WTC11 (cell line): ENCODE measurements at regions not wholly inside any gene's neighbourhood (a gene's known extent, or its start where the extent isn't known, plus 50 kb on each side); places are given as distances from the start of the nearest gene placed in this dataset.

Experiments
- ATAC-seq: fragments of 200-7000 bp; cut with Tn5 transposase; 2 replicates; pipeline ENCODE4 v1.10.0; 2021; ENCODE audit warnings: mild to moderate bottlenecking, moderate library complexity
- CTCF ChIA-PET: fragments of 300-600 bp; sonication (Branson Sonifier 250); formaldehyde crosslinking; loops from one replicate; lab custom pipeline; 2021; ENCODE audit warnings: antibody characterized with exemption; lab: Charles Lee
- POLR2A ChIA-PET: fragments of 350-600 bp; sonication (Branson Sonifier 250); formaldehyde crosslinking; loops from one replicate; lab custom pipeline; 2021; ENCODE audit warnings: antibody characterized with exemption; lab: Charles Lee
- DNase-seq: peaks from one replicate; pipeline ENCODE4 v3.0.0; 2021; ENCODE audit warnings: low spot score
- H3K27ac Mint-ChIP-seq: 2 replicates; pipeline ENCODE4 v1.8.0; 2021; ENCODE audit warnings: mixed read lengths
- H3K27me3 Mint-ChIP-seq: 2 replicates; pipeline ENCODE4 v1.8.0; 2021; ENCODE audit warnings: low read depth, mild to moderate bottlenecking, moderate library complexity, mixed read lengths
- H3K36me3 Mint-ChIP-seq: 2 replicates; pipeline ENCODE4 v1.8.0; 2021; ENCODE audit warnings: mixed read lengths
- H3K4me1 Mint-ChIP-seq: 2 replicates; pipeline ENCODE4 v1.8.0; 2022; ENCODE audit warnings: mixed read lengths
- H3K4me3 Mint-ChIP-seq: 2 replicates; pipeline ENCODE4 v1.8.0; 2021; ENCODE audit warnings: mild to moderate bottlenecking, moderate library complexity, mixed read lengths
- H3K9me3 Mint-ChIP-seq: 2 replicates; pipeline ENCODE4 v1.8.0; 2021; ENCODE audit warnings: mixed read lengths
- CBFB ChIP-seq: sonication (generic); formaldehyde crosslinking; IDR thresholded peaks from 2 replicates; pipeline ENCODE4 v1.8.1; 2022; ENCODE audit warnings: mild to moderate bottlenecking, low read depth, missing genetic modification reagents
- CREM ChIP-seq: sonication (generic); formaldehyde crosslinking; IDR thresholded peaks from 2 replicates; pipeline ENCODE4 v1.8.1; 2022; ENCODE audit warnings: mild to moderate bottlenecking, missing genetic modification reagents, moderate library complexity
- ESRRA ChIP-seq: sonication (generic); formaldehyde crosslinking; IDR thresholded peaks from 2 replicates; pipeline ENCODE4 v1.8.1; 2022; ENCODE audit warnings: mild to moderate bottlenecking, missing genetic modification reagents, borderline replicate concordance
- FOXK1 ChIP-seq: sonication (generic); formaldehyde crosslinking; IDR thresholded peaks from 2 replicates; pipeline ENCODE4 v1.8.0; 2022; ENCODE audit warnings: mild to moderate bottlenecking, moderate library complexity, missing genetic modification reagents
- GRHL2 ChIP-seq: fragments of 250-450 bp; sonication (Bioruptor Pico); IDR thresholded peaks from 2 replicates; pipeline ENCODE4 v1.8.0; 2022; ENCODE audit warnings: mild to moderate bottlenecking, moderate library complexity; ENCODE audit not compliant: insufficient replicate concordance, severe bottlenecking
- PRRX2 ChIP-seq: fragments of 250-450 bp; sonication (Bioruptor Pico); IDR thresholded peaks from 2 replicates; pipeline ENCODE4 v1.8.0; 2021; ENCODE audit warnings: mild to moderate bottlenecking
- RORB ChIP-seq: fragments of 250-450 bp; sonication (Bioruptor Pico); IDR thresholded peaks from 2 replicates; pipeline ENCODE4 v1.9.0; 2021; ENCODE audit warnings: mild to moderate bottlenecking
- ZNF232 ChIP-seq: sonication (generic); formaldehyde crosslinking; IDR thresholded peaks from 2 replicates; pipeline ENCODE4 v1.8.0; 2022; ENCODE audit warnings: mild to moderate bottlenecking, missing genetic modification reagents
- ZNF263 ChIP-seq: sonication (generic); formaldehyde crosslinking; IDR thresholded peaks from 2 replicates; pipeline ENCODE4 v1.8.1; 2022; ENCODE audit warnings: low read depth, mild to moderate bottlenecking, moderate library complexity, missing genetic modification reagents
- ZNF416 ChIP-seq: fragments of 250-450 bp; sonication (Bioruptor Pico); IDR thresholded peaks from 2 replicates; pipeline ENCODE4 v1.9.0; 2021; ENCODE audit warnings: mild to moderate bottlenecking, inconsistent platforms
- TF ChIP-seq, protein P1 (sequence below): sonication (generic); formaldehyde crosslinking; IDR thresholded peaks from 2 replicates; pipeline ENCODE4 v1.8.1; 2022; ENCODE audit warnings: missing genetic modification reagents, borderline replicate concordance
- TF ChIP-seq, protein P2 (sequence below): sonication (generic); formaldehyde crosslinking; IDR thresholded peaks from 2 replicates; pipeline ENCODE4 v1.8.1; 2022; ENCODE audit warnings: mild to moderate bottlenecking, missing genetic modification reagents, moderate library complexity, borderline replicate concordance
- TF ChIP-seq, protein P3 (sequence below): sonication (generic); formaldehyde crosslinking; IDR thresholded peaks from 2 replicates; pipeline ENCODE4 v1.8.0; 2022; ENCODE audit warnings: mild to moderate bottlenecking, missing genetic modification reagents
- TF ChIP-seq, protein P4 (sequence below): sonication (generic); formaldehyde crosslinking; IDR thresholded peaks from 2 replicates; pipeline ENCODE4 v1.8.1; 2023; ENCODE audit warnings: mild to moderate bottlenecking, missing genetic modification reagents, borderline replicate concordance
- TF ChIP-seq, protein P5 (sequence below): fragments of 250-450 bp; sonication (Bioruptor Pico); IDR thresholded peaks from 2 replicates; pipeline ENCODE4 v1.9.0; 2021; ENCODE audit warnings: mild to moderate bottlenecking
- TF ChIP-seq, protein P6 (sequence below): fragments of 200-600 bp; IDR thresholded peaks from 2 replicates; pipeline ENCODE4 v1.8.0; 2022; ENCODE audit warnings: antibody characterized with exemption
- TF ChIP-seq, protein P7 (sequence below): sonication (generic); formaldehyde crosslinking; IDR thresholded peaks from 2 replicates; pipeline ENCODE4 v1.8.0; 2023; ENCODE audit warnings: mild to moderate bottlenecking, missing genetic modification reagents
- TF ChIP-seq, protein P8 (sequence below): sonication (generic); formaldehyde crosslinking; IDR thresholded peaks from 2 replicates; pipeline ENCODE4 v1.8.0; 2023; ENCODE audit warnings: missing genetic modification reagents

DNA sequence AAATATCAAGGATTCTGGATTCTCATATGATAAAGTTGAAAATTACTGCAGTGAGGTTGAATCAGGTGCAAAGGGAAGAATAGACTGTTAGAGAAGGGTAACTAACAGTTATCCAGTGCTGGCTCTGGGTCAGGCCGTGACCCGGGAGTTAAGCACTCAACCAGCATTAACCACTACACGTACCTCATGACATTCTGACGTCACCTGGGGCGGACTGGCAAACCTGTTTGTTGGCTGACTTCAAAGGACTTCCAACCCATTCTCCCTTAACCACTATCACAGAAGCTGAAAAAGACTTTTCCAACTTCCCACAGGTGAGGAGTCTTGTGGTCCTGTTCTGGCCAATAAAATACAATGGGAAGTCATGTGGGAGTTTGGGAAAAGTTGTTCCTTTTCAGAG is 268.9 kb downstream of the ENC1 start (continued):
- TF ChIP-seq ZNF416 (CRISPR knock-in tag) (no peak), CBFB (CRISPR knock-in tag) (no peak), ZNF263 (CRISPR knock-in tag) (no peak), RORB (CRISPR knock-in tag) (no peak)
- TF ChIP-seq, protein P1, sequence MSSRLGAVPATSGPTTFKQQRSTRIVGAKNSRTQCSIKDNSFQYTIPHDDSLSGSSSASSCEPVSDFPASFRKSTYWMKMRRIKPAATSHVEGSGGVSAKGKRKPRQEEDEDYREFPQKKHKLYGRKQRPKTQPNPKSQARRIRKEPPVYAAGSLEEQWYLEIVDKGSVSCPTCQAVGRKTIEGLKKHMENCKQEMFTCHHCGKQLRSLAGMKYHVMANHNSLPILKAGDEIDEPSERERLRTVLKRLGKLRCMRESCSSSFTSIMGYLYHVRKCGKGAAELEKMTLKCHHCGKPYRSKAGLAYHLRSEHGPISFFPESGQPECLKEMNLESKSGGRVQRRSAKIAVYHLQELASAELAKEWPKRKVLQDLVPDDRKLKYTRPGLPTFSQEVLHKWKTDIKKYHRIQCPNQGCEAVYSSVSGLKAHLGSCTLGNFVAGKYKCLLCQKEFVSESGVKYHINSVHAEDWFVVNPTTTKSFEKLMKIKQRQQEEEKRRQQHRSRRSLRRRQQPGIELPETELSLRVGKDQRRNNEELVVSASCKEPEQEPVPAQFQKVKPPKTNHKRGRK (CRISPR knock-in tag): no peak
- TF ChIP-seq, all 79 proteins: peak for 0

DNA sequence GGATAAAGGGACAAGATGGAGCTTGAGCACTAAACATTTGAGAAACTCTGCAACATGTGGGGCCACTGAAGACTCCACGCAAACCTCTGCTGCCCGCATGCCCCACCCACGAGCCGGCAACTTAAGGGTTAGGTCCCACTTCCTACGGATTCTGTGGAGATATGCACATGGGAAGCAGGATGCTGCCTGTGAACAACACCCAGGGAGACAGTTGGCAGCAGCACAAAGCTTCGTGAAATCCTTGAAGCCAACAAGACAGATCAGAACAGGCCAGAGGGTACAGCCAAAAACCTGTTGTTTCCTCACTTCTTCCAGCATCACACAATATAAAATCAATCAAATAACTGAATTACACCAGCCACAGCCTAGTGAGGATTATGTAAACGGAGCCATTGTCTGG is 270.4 kb downstream of the ENC1 start:
- no peak for DNase-seq
- TF ChIP-seq, protein P2, sequence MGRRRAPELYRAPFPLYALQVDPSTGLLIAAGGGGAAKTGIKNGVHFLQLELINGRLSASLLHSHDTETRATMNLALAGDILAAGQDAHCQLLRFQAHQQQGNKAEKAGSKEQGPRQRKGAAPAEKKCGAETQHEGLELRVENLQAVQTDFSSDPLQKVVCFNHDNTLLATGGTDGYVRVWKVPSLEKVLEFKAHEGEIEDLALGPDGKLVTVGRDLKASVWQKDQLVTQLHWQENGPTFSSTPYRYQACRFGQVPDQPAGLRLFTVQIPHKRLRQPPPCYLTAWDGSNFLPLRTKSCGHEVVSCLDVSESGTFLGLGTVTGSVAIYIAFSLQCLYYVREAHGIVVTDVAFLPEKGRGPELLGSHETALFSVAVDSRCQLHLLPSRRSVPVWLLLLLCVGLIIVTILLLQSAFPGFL (CRISPR knock-in tag): no peak
- no peak for TF ChIP-seq GRHL2
- no peak for TF ChIP-seq ZNF416 (CRISPR knock-in tag)
- TF ChIP-seq ESRRA: no peak
- no peak for TF ChIP-seq ZNF232 (CRISPR knock-in tag)
- no peak for TF ChIP-seq CREM (CRISPR knock-in tag)
- TF ChIP-seq, protein P3, sequence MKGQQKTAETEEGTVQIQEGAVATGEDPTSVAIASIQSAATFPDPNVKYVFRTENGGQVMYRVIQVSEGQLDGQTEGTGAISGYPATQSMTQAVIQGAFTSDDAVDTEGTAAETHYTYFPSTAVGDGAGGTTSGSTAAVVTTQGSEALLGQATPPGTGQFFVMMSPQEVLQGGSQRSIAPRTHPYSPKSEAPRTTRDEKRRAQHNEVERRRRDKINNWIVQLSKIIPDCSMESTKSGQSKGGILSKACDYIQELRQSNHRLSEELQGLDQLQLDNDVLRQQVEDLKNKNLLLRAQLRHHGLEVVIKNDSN (CRISPR knock-in tag): no peak
- TF ChIP-seq, protein P4, sequence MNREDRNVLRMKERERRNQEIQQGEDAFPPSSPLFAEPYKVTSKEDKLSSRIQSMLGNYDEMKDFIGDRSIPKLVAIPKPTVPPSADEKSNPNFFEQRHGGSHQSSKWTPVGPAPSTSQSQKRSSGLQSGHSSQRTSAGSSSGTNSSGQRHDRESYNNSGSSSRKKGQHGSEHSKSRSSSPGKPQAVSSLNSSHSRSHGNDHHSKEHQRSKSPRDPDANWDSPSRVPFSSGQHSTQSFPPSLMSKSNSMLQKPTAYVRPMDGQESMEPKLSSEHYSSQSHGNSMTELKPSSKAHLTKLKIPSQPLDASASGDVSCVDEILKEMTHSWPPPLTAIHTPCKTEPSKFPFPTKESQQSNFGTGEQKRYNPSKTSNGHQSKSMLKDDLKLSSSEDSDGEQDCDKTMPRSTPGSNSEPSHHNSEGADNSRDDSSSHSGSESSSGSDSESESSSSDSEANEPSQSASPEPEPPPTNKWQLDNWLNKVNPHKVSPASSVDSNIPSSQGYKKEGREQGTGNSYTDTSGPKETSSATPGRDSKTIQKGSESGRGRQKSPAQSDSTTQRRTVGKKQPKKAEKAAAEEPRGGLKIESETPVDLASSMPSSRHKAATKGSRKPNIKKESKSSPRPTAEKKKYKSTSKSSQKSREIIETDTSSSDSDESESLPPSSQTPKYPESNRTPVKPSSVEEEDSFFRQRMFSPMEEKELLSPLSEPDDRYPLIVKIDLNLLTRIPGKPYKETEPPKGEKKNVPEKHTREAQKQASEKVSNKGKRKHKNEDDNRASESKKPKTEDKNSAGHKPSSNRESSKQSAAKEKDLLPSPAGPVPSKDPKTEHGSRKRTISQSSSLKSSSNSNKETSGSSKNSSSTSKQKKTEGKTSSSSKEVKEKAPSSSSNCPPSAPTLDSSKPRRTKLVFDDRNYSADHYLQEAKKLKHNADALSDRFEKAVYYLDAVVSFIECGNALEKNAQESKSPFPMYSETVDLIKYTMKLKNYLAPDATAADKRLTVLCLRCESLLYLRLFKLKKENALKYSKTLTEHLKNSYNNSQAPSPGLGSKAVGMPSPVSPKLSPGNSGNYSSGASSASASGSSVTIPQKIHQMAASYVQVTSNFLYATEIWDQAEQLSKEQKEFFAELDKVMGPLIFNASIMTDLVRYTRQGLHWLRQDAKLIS (CRISPR knock-in tag): no peak
- TF ChIP-seq, protein P5, sequence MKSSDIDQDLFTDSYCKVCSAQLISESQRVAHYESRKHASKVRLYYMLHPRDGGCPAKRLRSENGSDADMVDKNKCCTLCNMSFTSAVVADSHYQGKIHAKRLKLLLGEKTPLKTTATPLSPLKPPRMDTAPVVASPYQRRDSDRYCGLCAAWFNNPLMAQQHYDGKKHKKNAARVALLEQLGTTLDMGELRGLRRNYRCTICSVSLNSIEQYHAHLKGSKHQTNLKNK (CRISPR knock-in tag): no peak
- TF ChIP-seq FOXK1 (CRISPR knock-in tag): no peak
- TF ChIP-seq, protein P6, sequence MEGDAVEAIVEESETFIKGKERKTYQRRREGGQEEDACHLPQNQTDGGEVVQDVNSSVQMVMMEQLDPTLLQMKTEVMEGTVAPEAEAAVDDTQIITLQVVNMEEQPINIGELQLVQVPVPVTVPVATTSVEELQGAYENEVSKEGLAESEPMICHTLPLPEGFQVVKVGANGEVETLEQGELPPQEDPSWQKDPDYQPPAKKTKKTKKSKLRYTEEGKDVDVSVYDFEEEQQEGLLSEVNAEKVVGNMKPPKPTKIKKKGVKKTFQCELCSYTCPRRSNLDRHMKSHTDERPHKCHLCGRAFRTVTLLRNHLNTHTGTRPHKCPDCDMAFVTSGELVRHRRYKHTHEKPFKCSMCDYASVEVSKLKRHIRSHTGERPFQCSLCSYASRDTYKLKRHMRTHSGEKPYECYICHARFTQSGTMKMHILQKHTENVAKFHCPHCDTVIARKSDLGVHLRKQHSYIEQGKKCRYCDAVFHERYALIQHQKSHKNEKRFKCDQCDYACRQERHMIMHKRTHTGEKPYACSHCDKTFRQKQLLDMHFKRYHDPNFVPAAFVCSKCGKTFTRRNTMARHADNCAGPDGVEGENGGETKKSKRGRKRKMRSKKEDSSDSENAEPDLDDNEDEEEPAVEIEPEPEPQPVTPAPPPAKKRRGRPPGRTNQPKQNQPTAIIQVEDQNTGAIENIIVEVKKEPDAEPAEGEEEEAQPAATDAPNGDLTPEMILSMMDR: no peak
- TF ChIP-seq PRRX2: no peak
- TF ChIP-seq, protein P7, sequence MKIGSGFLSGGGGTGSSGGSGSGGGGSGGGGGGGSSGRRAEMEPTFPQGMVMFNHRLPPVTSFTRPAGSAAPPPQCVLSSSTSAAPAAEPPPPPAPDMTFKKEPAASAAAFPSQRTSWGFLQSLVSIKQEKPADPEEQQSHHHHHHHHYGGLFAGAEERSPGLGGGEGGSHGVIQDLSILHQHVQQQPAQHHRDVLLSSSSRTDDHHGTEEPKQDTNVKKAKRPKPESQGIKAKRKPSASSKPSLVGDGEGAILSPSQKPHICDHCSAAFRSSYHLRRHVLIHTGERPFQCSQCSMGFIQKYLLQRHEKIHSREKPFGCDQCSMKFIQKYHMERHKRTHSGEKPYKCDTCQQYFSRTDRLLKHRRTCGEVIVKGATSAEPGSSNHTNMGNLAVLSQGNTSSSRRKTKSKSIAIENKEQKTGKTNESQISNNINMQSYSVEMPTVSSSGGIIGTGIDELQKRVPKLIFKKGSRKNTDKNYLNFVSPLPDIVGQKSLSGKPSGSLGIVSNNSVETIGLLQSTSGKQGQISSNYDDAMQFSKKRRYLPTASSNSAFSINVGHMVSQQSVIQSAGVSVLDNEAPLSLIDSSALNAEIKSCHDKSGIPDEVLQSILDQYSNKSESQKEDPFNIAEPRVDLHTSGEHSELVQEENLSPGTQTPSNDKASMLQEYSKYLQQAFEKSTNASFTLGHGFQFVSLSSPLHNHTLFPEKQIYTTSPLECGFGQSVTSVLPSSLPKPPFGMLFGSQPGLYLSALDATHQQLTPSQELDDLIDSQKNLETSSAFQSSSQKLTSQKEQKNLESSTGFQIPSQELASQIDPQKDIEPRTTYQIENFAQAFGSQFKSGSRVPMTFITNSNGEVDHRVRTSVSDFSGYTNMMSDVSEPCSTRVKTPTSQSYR (CRISPR knock-in tag): no peak
- TF ChIP-seq, protein P8, sequence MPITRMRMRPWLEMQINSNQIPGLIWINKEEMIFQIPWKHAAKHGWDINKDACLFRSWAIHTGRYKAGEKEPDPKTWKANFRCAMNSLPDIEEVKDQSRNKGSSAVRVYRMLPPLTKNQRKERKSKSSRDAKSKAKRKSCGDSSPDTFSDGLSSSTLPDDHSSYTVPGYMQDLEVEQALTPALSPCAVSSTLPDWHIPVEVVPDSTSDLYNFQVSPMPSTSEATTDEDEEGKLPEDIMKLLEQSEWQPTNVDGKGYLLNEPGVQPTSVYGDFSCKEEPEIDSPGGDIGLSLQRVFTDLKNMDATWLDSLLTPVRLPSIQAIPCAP (CRISPR knock-in tag): no peak
- no peak for ATAC-seq
- Mint-ChIP-seq H3K4me3 (no peak overlapping the region), H3K27me3 (no peaks in the 10 kb centered on the region), H3K27ac (no peak overlapping the region), H3K9me3 (peaks cover 12% of the 10 kb centered on the region), H3K4me1 (peaks cover 19% of the 10 kb centered on the region), H3K36me3 (no peaks in the 10 kb centered on the region)
- ChIA-PET POLR2A (no interaction called here), CTCF (no interaction called here)
